ENCODE measurements at regions not wholly inside any gene's neighbourhood (a gene's known extent, or its start where the extent isn't known, plus 50 kb on each side); places are given as distances from the start of the nearest gene placed in this dataset.

DNA sequence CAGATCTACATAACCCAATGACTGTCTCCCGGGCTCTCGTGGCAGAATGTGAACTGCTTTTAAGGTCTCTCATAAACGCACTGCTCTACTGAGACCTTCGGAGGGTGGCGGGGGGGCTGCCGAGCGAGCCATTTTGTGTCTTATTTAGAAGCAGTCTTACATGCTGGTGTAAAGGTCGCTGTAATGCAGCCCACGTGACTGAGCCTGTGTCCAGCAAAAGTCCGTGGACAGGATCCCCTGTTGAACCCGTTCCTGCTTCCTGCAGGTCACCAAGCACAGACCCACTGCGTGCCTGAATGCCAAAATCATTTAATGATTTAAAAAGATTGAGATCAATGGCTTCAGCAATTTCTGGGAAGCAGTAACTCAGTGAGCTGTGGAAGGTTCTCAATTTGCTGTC is 415.9 kb downstream of the BCOR start:
- Histone ChIP-seq H3K4me3 (no peak overlapping the region), H3K27me3 (peaks cover 0 to 49% of the 10 kb centered on the region in 2 donors), H3K9me3 (peaks cover 0 to 6% of the 10 kb centered on the region in 2 donors), H3K4me1 (no peaks in the 10 kb centered on the region), H3K27ac (no peak overlapping the region), H3K36me3 (no peaks in the 10 kb centered on the region)
- no peak for TF ChIP-seq POLR2A (IDR thresholded peaks at IDR 0.05)
- TF ChIP-seq POLR2AphosphoS5 (IDR thresholded peaks at IDR 0.05): no peak
- TF ChIP-seq, protein P1, sequence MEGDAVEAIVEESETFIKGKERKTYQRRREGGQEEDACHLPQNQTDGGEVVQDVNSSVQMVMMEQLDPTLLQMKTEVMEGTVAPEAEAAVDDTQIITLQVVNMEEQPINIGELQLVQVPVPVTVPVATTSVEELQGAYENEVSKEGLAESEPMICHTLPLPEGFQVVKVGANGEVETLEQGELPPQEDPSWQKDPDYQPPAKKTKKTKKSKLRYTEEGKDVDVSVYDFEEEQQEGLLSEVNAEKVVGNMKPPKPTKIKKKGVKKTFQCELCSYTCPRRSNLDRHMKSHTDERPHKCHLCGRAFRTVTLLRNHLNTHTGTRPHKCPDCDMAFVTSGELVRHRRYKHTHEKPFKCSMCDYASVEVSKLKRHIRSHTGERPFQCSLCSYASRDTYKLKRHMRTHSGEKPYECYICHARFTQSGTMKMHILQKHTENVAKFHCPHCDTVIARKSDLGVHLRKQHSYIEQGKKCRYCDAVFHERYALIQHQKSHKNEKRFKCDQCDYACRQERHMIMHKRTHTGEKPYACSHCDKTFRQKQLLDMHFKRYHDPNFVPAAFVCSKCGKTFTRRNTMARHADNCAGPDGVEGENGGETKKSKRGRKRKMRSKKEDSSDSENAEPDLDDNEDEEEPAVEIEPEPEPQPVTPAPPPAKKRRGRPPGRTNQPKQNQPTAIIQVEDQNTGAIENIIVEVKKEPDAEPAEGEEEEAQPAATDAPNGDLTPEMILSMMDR (IDR thresholded peaks at IDR 0.05): no peak
- intact Hi-C loops (cut with DNase I; ENCODE audit: low total_unique reads): no loop called here
- DNase-seq (ENCODE audit: low spot score in 2 of 2): no peak

DNA sequence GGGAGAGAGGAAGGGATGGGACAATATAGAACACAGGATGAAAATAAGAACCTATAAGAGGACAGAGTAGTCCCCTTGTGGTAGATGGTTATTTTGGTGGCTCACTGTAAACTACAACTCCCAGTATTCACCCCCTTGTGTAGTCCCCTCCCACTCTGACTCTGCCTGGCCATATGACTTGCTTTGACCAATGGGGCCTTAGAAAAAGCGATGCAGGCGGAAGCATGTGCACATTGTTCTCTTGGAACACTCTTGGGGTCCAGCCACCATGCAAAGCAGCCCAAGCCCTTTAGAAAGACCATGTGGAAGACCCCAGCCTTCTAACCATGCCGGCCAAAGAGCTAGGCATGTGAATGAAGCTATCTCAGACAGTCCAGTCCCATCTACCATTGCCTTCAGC is 415.0 kb downstream of the BCOR start:
- Histone ChIP-seq H3K4me1 (no peaks in the 10 kb centered on the region), H3K4me3 (no peak overlapping the region), H3K36me3 (no peaks in the 10 kb centered on the region), H3K27ac (no peak overlapping the region), H3K27me3 (peaks cover 0 to 56% of the 10 kb centered on the region in 2 donors), H3K9me3 (no peaks in the 10 kb centered on the region)
- DNase-seq (ENCODE audit: low spot score in 2 of 2): no peak
- intact Hi-C loops (cut with DNase I; ENCODE audit: low total_unique reads): no loop called here
- TF ChIP-seq POLR2AphosphoS5 (IDR thresholded peaks at IDR 0.05) (no peak), POLR2A (IDR thresholded peaks at IDR 0.05) (no peak)
- TF ChIP-seq, protein P1 (IDR thresholded peaks at IDR 0.05): no peak

DNA sequence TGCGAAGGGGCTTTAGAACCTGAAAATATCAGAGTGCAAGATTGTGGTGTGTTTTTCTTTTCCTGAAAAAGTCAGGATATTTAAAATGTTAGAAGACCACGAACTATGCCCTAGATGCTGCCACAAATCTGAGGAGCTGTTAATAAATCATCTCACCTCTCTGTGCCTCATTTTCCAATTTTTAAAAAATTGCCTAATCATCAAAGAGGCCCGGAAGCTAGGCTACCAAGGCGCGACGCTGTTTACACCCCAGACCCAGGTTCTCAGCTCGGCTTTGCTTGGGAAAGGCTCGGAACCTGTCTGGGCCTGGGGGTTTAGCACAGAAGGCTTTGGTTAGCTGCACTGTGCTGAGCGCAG is 409.6 kb downstream of the BCOR start:
- Histone ChIP-seq H3K9me3 (peaks cover 0 to 10% of the 10 kb centered on the region in 2 donors), H3K36me3 (no peaks in the 10 kb centered on the region), H3K27me3 (peaks cover 0 to 82% of the 10 kb centered on the region in 2 donors), H3K27ac (no peak overlapping the region), H3K4me1 (no peaks in the 10 kb centered on the region), H3K4me3 (peak overlapping the region; percentile 42 to 66 (median 45))
- TF ChIP-seq POLR2AphosphoS5 (IDR thresholded peaks at IDR 0.05) (no peak), POLR2A (IDR thresholded peaks at IDR 0.05) (no peak)
- TF ChIP-seq, protein P1 (IDR thresholded peaks at IDR 0.05): no peak
- no peak for DNase-seq (ENCODE audit: low spot score in 2 of 2)
- intact Hi-C loops (cut with DNase I; ENCODE audit: low total_unique reads): no loop called here

DNA sequence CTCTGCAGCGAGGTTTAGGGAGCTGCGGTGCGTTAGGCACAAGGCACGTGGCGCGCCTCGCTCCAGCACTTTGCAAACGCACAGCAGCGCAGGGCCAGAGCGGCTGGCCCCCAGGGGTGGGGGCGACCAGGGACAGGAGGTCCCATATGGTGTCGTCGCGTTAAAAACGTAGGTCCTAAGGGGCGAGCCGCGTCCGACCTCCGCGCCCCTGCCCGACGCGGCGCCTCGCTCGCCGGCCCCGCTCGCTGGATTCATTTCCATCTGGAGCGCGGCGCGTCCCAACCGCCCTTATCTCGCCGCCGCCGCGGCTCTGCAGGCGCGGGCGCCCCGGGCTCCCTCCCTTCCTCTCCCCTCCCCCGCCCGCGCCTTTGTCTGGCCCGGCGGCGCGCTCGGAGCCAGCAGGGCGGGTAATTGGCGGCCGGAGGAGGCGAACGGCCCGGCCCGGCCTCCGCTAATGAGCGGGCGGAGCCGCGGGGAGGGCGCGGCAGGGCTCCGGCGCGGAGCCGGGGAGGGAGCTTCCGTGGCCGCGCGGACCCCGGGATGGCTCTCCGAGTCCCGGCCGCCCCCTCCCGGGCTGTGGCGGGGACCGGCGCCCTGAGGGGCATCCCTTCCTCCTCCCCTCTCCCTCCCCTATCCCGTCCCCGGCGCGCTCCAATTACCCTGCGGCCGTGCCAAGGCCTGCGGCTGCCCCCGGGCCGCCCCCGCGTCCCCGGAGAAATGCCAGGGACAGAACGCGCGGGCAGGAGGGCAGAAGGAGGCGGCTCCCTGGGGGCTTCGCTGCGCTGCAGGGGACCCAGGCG is 409.0 kb downstream of the BCOR start:
- Histone ChIP-seq H3K4me3 (peak overlapping the region; percentile 42 to 66 (median 45)), H3K27me3 (peaks cover 0 to 81% of the 10 kb centered on the region in 2 donors), H3K36me3 (no peaks in the 10 kb centered on the region), H3K4me1 (no peaks in the 10 kb centered on the region), H3K27ac (peak overlapping the region; percentile 48 to 66), H3K9me3 (peaks cover 0 to 10% of the 10 kb centered on the region in 2 donors)
- TF ChIP-seq, protein P1 (IDR thresholded peaks at IDR 0.05): no peak
- TF ChIP-seq POLR2AphosphoS5 (IDR thresholded peaks at IDR 0.05): no peak
- TF ChIP-seq POLR2A (IDR thresholded peaks at IDR 0.05): no peak
- intact Hi-C loops (cut with DNase I; ENCODE audit: low total_unique reads): no loop called here
- DNase-seq (ENCODE audit: low spot score in 2 of 2): no peak

DNA sequence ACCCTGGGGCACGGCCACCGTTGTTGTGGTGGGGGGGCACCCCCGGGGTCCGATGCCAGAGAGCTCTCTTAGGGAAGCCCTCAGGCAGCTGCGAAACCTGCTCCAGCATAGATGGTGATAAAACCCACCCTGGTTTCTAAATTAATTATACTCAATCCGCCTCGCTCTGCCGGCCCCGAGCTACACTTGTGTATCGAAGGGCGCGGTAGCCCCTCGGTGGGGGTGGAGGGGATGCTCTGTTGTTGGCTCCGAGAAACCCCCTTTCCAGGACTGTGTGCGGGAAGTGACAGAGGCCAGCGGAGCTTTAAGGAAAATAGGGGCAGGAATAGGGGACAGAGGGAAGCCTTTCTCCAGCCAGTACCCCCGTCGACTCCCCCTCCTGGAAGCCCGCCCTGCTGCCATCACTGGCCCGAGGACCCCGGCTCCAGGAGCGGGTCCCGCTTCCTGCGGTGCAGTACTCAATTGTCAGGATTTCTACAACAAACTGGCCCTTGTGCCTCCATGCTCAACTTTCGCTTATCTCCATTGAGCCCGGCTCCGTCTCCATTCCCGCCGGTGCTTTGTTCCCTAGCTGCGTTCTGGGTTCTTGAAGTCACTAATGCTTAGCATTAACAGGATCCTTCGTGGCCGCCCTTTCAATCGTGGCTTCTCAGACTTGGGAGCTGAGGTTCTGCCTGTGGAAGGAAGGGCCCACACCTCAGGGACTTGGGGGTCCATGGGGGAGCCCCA is 408.2 kb downstream of the BCOR start:
- peaks cover 0 to 85% of the 10 kb centered on the region in 2 donors for H3K27me3 ChIP-seq
- peak overlapping the region; percentile 42 to 66 (median 45) for H3K4me3 ChIP-seq
- TF ChIP-seq POLR2A (IDR thresholded peaks at IDR 0.05) (no peak), POLR2AphosphoS5 (IDR thresholded peaks at IDR 0.05) (no peak)
- TF ChIP-seq, protein P1 (IDR thresholded peaks at IDR 0.05): no peak
- no peak for DNase-seq (ENCODE audit: low spot score in 2 of 2)
- intact Hi-C loops (cut with DNase I; ENCODE audit: low total_unique reads): no loop called here
- H3K36me3 ChIP-seq: no peaks in the 10 kb centered on the region
- no peaks in the 10 kb centered on the region for H3K4me1 ChIP-seq
- peaks cover 0 to 10% of the 10 kb centered on the region in 2 donors for H3K9me3 ChIP-seq
- peak overlapping the region; percentile 48 to 66 for H3K27ac ChIP-seq
